Esophagus muscularis mucosa (tissue), 3 donors: ENCODE measurements at regions not wholly inside any gene's neighbourhood (a gene's known extent, or its start where the extent isn't known, plus 50 kb on each side); places are given as distances from the start of the nearest gene placed in this dataset.

Experiments
- CTCF ChIP-seq, 3 experiments: fragments of 200-600 bp in 2 of 3; fragments of 450-650 bp in 1 of 3; sonication (generic) in 2 of 3; IDR thresholded peaks; one replicate each; pipeline ENCODE4 v1.5.1; 2017 to 2019; ENCODE audit warnings: antibody characterized with exemption in 3 of 3, mild to moderate bottlenecking in 2 of 3, moderate library complexity in 1 of 3
- POLR2A ChIP-seq: fragments of 450-650 bp; IDR thresholded peaks from one replicate; pipeline ENCODE4 v1.6.1; 2017; ENCODE audit warnings: antibody characterized with exemption, moderate library complexity, mild to moderate bottlenecking, low read depth

DNA sequence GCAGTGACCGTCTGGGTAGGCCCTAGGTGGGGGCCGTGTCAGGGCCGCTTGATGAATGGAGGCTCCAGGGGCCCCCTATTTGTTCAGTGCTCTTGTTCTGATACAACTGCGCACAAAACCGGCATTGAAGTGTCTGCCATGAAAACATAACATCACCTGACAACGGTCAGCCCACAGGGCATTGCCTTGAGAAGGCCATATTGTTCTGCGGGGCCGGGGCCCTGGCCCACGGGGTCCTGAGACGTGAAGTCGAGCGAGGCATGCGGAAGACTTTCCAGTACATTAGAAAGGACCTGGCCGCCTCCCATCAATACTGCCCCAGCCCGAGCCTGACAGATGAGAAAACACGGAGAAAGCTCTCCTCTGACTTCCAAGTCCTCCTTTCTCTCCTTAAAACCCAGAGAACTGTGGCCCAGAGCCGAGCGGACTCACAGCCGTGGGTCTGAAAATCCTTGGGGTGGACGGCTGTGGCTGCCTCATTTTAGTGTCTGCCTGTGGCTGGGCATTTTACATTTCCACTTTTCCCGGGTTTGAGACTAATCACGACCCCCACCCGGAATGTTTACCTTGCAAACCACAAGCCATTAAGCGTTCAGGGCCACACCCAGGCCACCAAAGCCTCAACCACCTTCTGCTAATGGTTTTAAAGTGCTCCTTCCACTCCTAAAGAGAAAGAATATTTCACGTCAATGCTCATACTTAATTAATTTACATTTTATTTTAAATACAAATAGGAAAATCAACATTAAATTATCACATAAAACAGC lies 391.0 kb upstream of the IRX2 start:
- TF ChIP-seq CTCF (IDR thresholded peaks at IDR 0.05) (no peak), POLR2A (no peak)
